HepG2 (cell line): ENCODE measurements at regions not wholly inside any gene's neighbourhood (a gene's known extent, or its start where the extent isn't known, plus 50 kb on each side); places are given as distances from the start of the nearest gene placed in this dataset.

ENCODE experiments used
- ATAC-seq: fragments of 200-7000 bp; cut with Tn5 transposase; 3 replicates; pipeline ENCODE4 v1.9.1; 2020; ENCODE audit warnings: mild to moderate bottlenecking, moderate library complexity
- BruUV-seq: library from RNA; stranded (reverse); fragments of 400-500 nt; replicated peaks from 2 replicates; lab custom pipeline; 2021; lab: Mats Ljungman, UMichigan
- CTCF ChIA-PET: fragments of 300-600 bp; formaldehyde crosslinking; extraction: SDS; loops from one replicate; lab custom pipeline; 2021; ENCODE audit warnings: low total read pairs, inconsistent platforms, low intra/inter-chr PET ratio; lab: Yijun Ruan, JAX
- POLR2A ChIA-PET: fragments of 350-600 bp; sonication (Branson Sonifier 250); formaldehyde crosslinking; loops from one replicate; lab custom pipeline; 2020; ENCODE audit warnings: antibody characterized with exemption, inconsistent platforms; lab: Yijun Ruan, JAX
- DNase-seq: peaks from one replicate; pipeline ENCODE4 v3.0.0-alpha.2; 2015; ENCODE audit warnings: low spot score
- FAIRE-seq: peaks from 3 replicates; lab custom pipeline; 2011; peaks lifted over from hg19 to GRCh38; lab: Jason Lieb, UNC
- H2AFZ ChIP-seq: one replicate; pipeline ENCODE4 v1.6.1; 2011; ENCODE audit warnings: low read length, inconsistent platforms
- H3K27ac ChIP-seq: fragments of 300-600 bp; 3 replicates; pipeline ENCODE4 v1.8.0; 2011; ENCODE audit warnings: mixed run types, mild to moderate bottlenecking, mixed read lengths, low read length, inconsistent platforms; ENCODE audit not compliant: insufficient read depth; ENCODE audit errors: extremely low read length
- H3K27me3 ChIP-seq, 2 experiments: fragments of 200-600 bp in 1 of 2; 2 replicates in 1 of 2; 3 replicates in 1 of 2; pipeline versions ENCODE4 v1.6.0 to v1.8.0; 2011; ENCODE audit warnings: low read length in 2 of 2, mild to moderate bottlenecking in 2 of 2, moderate library complexity in 2 of 2, inconsistent platforms in 1 of 2; ENCODE audit not compliant: insufficient read depth in 2 of 2, control insufficient read depth in 1 of 2
- H3K36me3 ChIP-seq, 2 experiments: fragments of 200-600 bp in 1 of 2; replicated peaks in 1 of 2; 2 replicates in 1 of 2; 3 replicates in 1 of 2; pipeline versions ENCODE4 v1.5.1 to v1.8.0; 2011; ENCODE audit warnings: low read length in 2 of 2, inconsistent platforms in 1 of 2; ENCODE audit not compliant: insufficient read depth in 2 of 2, control insufficient read depth in 1 of 2
- H3K4me1 ChIP-seq: 2 replicates; pipeline ENCODE4 v1.5.1; 2012; ENCODE audit warnings: low read length, inconsistent platforms; ENCODE audit not compliant: insufficient read depth
- H3K4me2 ChIP-seq: 2 replicates; pipeline ENCODE4 v1.6.0; 2011; ENCODE audit warnings: low read depth, low read length, inconsistent platforms
- H3K4me3 ChIP-seq, 3 experiments: fragments of 200-600 bp in 1 of 3; sonication (generic), shearing (Covaris generic) in 1 of 3; replicated peaks in 1 of 3; 2 replicates each; pipeline ENCODE4 v1.5.1; 2011 to 2016; ENCODE audit warnings: low read length in 3 of 3, inconsistent platforms in 2 of 3, low read depth in 2 of 3, mild to moderate bottlenecking in 2 of 3, control low read depth in 1 of 3, mixed read lengths in 1 of 3; ENCODE audit not compliant: insufficient read depth in 1 of 3
- H3K79me2 ChIP-seq: one replicate; pipeline ENCODE4 v1.6.1; 2011; ENCODE audit warnings: low read length, inconsistent platforms; ENCODE audit not compliant: insufficient read depth
- H3K9ac ChIP-seq: 2 replicates; pipeline ENCODE4 v1.6.0; 2011; ENCODE audit warnings: mild to moderate bottlenecking, low read depth, low read length, inconsistent platforms; ENCODE audit not compliant: insufficient read depth
- H3K9me3 ChIP-seq: 2 replicates; pipeline ENCODE4 v1.5.1; 2012; ENCODE audit warnings: mild to moderate bottlenecking, low read length
- H4K20me1 ChIP-seq: 2 replicates; pipeline ENCODE4 v1.6.0; 2011; ENCODE audit warnings: inconsistent platforms, mild to moderate bottlenecking, low read length, moderate library complexity; ENCODE audit not compliant: insufficient read depth
- CHCHD3 ChIP-seq: sonication (generic); formaldehyde crosslinking; IDR thresholded peaks from 2 replicates; pipeline ENCODE4 v1.8.0; 2022; ENCODE audit warnings: mild to moderate bottlenecking, missing genetic modification reagents, moderate library complexity
- KLF13 ChIP-seq: sonication (generic); formaldehyde crosslinking; IDR thresholded peaks from 2 replicates; pipeline ENCODE4 v1.4.0; 2020; ENCODE audit warnings: mild to moderate bottlenecking, missing genetic modification reagents
- NFYB ChIP-seq: sonication (generic); formaldehyde crosslinking; IDR thresholded peaks from 2 replicates; pipeline ENCODE4 v1.4.0; 2020; ENCODE audit warnings: missing genetic modification reagents
- POLR2AphosphoS5 ChIP-seq: IDR thresholded peaks from 2 replicates; pipeline ENCODE4 v1.6.1; 2012; ENCODE audit warnings: low read depth, low read length
- RARA ChIP-seq: IDR thresholded peaks from 2 replicates; pipeline ENCODE4 v1.6.1; 2016; ENCODE audit warnings: missing genetic modification reagents, missing compliant biosample characterization
- RBM39 ChIP-seq: fragments of 200-400 bp; formaldehyde crosslinking; IDR thresholded peaks from one replicate; pipeline ENCODE4 v1.6.1; 2018; ENCODE audit warnings: antibody characterized with exemption, mild to moderate bottlenecking, low read depth, low read length; ENCODE audit not compliant: poor library complexity, severe bottlenecking
- TCF12 ChIP-seq, 2 experiments: fragments of 450-650 bp in 1 of 2; sonication (generic) in 1 of 2; formaldehyde crosslinking in 1 of 2; IDR thresholded peaks; 2 replicates each; pipeline versions ENCODE4 v1.6.1 to v1.8.0; 2017 to 2022; ENCODE audit warnings: antibody characterized with exemption in 1 of 2, mild to moderate bottlenecking in 1 of 2, missing genetic modification reagents in 1 of 2, moderate library complexity in 1 of 2
- TSC22D2 ChIP-seq: sonication (generic); formaldehyde crosslinking; IDR thresholded peaks from 2 replicates; pipeline ENCODE4 v1.5.1; 2020; ENCODE audit warnings: missing genetic modification reagents, mild to moderate bottlenecking, borderline replicate concordance
- ZFP37 ChIP-seq: sonication (generic); formaldehyde crosslinking; IDR thresholded peaks from 2 replicates; pipeline ENCODE4 v1.4.0; 2020; ENCODE audit warnings: missing genetic modification reagents, borderline replicate concordance
- ZNF121 ChIP-seq: sonication (generic); formaldehyde crosslinking; IDR thresholded peaks from 2 replicates; pipeline ENCODE4 v1.5.0; 2020; ENCODE audit warnings: mild to moderate bottlenecking, missing genetic modification reagents
- ZNF205 ChIP-seq: IDR thresholded peaks from 2 replicates; pipeline ENCODE4 v1.6.1; 2018; ENCODE audit warnings: missing biosample characterization, missing genetic modification reagents
- ZNF460 ChIP-seq: sonication (generic); formaldehyde crosslinking; IDR thresholded peaks from 2 replicates; pipeline ENCODE4 v1.5.1; 2020; ENCODE audit warnings: missing genetic modification reagents, mild to moderate bottlenecking, borderline replicate concordance
- ZNF777 ChIP-seq: sonication (generic); formaldehyde crosslinking; IDR thresholded peaks from 2 replicates; pipeline ENCODE4 v1.4.0; 2020; ENCODE audit warnings: missing genetic modification reagents
- WGBS: methylation state at CpG from one replicate; pipeline ENCODE4 v1.1.6; 2017; ENCODE audit warnings: low lambda C conversion rate; 5-methylcytosine and 5-hydroxymethylcytosine counted together
- in situ Hi-C: cut with HindIII; loops from 2 replicates; pipeline ENCODE4 v1.10.0; 2017; ENCODE audit warnings: low pct_unique_long_range_greater_than_20kb; ENCODE audit not compliant: extremely low pct_ligation_motif_present
- intact Hi-C: fragments of 100-400 bp; cut with micrococcal nuclease; formaldehyde crosslinking; loops from one replicate; pipeline ENCODE4 v1.10.0; 2022; ENCODE audit not compliant: unreplicated experiment
- TF ChIP-seq, protein P1 (sequence below): IDR thresholded peaks from 2 replicates; pipeline ENCODE4 v1.6.1; 2016
- TF ChIP-seq, protein P2 (sequence below): sonication (generic); formaldehyde crosslinking; IDR thresholded peaks from 2 replicates; pipeline ENCODE4 v1.8.0; 2022; ENCODE audit warnings: missing genetic modification reagents, low read depth, mild to moderate bottlenecking, borderline replicate concordance
- TF ChIP-seq, protein P3 (sequence below): sonication (generic); formaldehyde crosslinking; IDR thresholded peaks from 2 replicates; pipeline ENCODE4 v1.8.0; 2022; ENCODE audit warnings: low read depth, missing genetic modification reagents

DNA sequence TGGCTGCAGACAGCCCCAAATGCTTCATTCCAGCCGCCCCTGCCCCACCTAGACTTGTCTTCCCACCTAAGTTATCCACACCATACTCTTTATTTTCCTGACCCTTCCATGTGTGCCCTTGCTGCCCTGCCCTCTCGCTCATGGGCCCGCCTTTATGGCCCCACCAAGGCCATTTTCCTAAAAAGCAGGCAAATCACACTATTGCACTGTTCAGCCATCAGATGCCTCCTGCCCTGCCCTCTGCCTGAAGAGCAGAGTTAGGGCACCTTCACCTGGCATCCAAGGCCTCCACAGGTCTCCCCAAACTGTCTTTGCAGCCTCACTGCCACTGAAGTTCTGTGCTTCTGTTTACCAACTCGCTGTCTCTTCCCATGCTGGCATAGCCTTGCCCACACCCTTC is 496.7 kb downstream of the EIPR1 start:
- ATAC-seq = no peak
- WGBS = 4% methylated on average over 4 of the region's 4 CpGs
- no peak for DNase-seq

DNA sequence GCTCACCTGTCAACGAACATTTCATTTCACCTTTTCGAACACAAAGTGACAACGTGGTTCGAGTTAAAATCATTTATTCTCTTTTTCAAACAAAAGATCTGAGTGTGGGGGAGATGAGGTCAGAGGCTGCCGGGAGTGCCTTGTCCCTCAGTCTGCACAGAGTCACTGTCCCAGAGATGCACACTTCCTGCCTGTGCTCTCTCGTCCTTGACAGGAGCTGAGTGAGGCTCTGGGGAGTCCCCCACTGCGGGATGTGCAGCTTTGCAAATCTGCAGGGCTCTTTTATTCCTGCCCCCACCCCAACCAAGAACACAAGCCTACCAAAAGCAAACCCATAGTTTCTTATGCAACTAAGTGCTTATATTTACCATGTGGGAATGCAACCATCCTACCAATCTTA is 497.8 kb downstream of the EIPR1 start:
- H3K4me3 ChIP-seq = no peak overlapping the region
- no peak overlapping the region for H3K9ac ChIP-seq
- H3K27me3 ChIP-seq = peaks cover 3 to 9% of the 10 kb centered on the region in 2 experiments; a peak in 3 of 5 replicates
- H3K36me3 ChIP-seq = no peaks in the 10 kb centered on the region
- no TSS peak for BruUV-seq
- ATAC-seq (no peak), DNase-seq (no peak), FAIRE-seq (no peak)
- ChIA-PET CTCF (no interaction called here), POLR2A (no interaction called here)
- intact Hi-C loops = no loop called here
- no peaks in the 10 kb centered on the region for H4K20me1 ChIP-seq
- H2AFZ ChIP-seq = no peak overlapping the region
- H3K4me1 ChIP-seq = no peaks in the 10 kb centered on the region
- no peaks in the 10 kb centered on the region for H3K9me3 ChIP-seq
- H3K79me2 ChIP-seq = no peaks in the 10 kb centered on the region
- no peak overlapping the region for H3K27ac ChIP-seq
- 4% methylated on average over 7 of the region's 7 CpGs for WGBS
- H3K4me2 ChIP-seq = no peak overlapping the region
- in situ Hi-C loops = no loop called here
- TF ChIP-seq RARA (CRISPR knock-in tag) (no peak), ZNF121 (no peak), ZNF777 (CRISPR knock-in tag) (no peak), TSC22D2 (CRISPR knock-in tag) (no peak), TCF12 (IDR thresholded peaks at IDR 0.05) (no peak), TCF12 (CRISPR knock-in tag; IDR thresholded peaks at IDR 0.05) (no peak), CHCHD3 (no peak), RBM39 (no peak)
- TF ChIP-seq, protein P1, sequence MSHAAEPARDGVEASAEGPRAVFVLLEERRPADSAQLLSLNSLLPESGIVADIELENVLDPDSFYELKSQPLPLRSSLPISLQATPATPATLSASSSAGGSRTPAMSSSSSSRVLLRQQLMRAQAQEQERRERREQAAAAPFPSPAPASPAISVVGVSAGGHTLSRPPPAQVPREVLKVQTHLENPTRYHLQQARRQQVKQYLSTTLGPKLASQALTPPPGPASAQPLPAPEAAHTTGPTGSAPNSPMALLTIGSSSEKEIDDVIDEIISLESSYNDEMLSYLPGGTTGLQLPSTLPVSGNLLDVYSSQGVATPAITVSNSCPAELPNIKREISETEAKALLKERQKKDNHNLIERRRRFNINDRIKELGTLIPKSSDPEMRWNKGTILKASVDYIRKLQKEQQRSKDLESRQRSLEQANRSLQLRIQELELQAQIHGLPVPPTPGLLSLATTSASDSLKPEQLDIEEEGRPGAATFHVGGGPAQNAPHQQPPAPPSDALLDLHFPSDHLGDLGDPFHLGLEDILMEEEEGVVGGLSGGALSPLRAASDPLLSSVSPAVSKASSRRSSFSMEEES (CRISPR knock-in tag) = no peak
- TF ChIP-seq, protein P2, sequence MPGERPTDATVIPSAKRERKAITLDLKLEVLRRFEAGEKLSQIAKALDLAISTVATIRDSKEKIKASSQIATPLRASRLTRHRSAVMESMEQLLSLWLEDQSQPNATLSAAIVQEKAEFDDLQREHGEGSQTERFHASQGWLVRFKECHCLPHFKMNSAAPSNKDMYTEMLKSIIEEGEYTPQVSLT (CRISPR knock-in tag) = no peak

More for the DNA sequence above, 496.7 kb downstream of the EIPR1 start:
- ChIA-PET CTCF (no interaction called here), POLR2A (no interaction called here)
- intact Hi-C loops (no loop called here), in situ Hi-C loops (no loop called here)
- Histone ChIP-seq H3K9ac (no peak overlapping the region), H3K27me3 (peaks cover 3 to 9% of the 10 kb centered on the region in 2 experiments; a peak in 3 of 5 replicates), H3K9me3 (no peaks in the 10 kb centered on the region), H3K36me3 (no peaks in the 10 kb centered on the region), H3K4me3 (no peak overlapping the region), H3K79me2 (no peaks in the 10 kb centered on the region), H2AFZ (no peak overlapping the region), H3K27ac (no peak overlapping the region), H3K4me1 (no peaks in the 10 kb centered on the region), H3K4me2 (no peak overlapping the region), H4K20me1 (no peaks in the 10 kb centered on the region)
- no peak for TF ChIP-seq ZFP37 (CRISPR knock-in tag)
- no peak for TF ChIP-seq ZNF460 (CRISPR knock-in tag)
- TF ChIP-seq NFYB (CRISPR knock-in tag) = no peak
- TF ChIP-seq, protein P3, sequence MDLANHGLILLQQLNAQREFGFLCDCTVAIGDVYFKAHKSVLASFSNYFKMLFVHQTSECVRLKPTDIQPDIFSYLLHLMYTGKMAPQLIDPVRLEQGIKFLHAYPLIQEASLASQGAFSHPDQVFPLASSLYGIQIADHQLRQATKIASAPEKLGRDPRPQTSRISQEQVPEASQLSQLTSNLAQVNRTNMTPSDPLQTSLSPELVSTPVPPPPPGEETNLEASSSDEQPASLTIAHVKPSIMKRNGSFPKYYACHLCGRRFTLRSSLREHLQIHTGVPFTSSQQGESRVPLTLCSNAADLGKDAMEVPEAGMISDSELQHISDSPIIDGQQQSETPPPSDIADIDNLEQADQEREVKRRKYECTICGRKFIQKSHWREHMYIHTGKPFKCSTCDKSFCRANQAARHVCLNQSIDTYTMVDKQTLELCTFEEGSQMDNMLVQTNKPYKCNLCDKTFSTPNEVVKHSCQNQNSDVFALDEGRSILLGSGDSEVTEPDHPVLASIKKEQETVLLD = no peak
- no peak for TF ChIP-seq KLF13 (CRISPR knock-in tag)
- TF ChIP-seq ZNF205 (CRISPR knock-in tag) = no peak
- TF ChIP-seq POLR2AphosphoS5 = no peak
- no TSS peak for BruUV-seq
- no peak for FAIRE-seq
